Hematopoietic multipotent progenitor cell treated with erythropoietin and hydrocortisone succinate and interleukin-3 and kit ligand, for 15 days (in vitro differentiated cells): ENCODE measurements at regions not wholly inside any gene's neighbourhood (a gene's known extent, or its start where the extent isn't known, plus 50 kb on each side); places are given as distances from the start of the nearest gene placed in this dataset.

ENCODE experiments used
- DNase-seq: peaks from one replicate; pipeline ENCODE4 v3.0.0-alpha.2; 2015; ENCODE audit warnings: low spot score

DNA sequence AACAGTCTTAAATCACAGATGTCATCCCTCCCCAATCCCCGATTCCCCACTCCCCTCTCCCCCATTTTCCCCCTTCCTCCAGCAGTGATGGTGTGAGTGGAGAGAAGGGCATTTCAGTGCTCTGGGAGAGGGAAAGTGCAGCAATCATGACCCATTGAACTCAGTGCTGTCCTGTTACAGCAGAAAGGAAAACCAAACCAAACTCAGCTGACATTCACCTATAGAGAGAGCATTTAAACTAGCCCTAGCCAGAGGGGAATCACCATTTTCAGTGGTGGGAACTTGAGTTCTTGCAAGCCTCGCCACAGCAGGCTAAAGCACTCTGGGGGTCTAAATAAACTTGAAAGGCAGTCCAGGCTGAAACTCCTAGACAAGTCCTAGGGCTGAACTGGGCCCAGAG, 129.9 kb upstream of the COL21A1 start:
- no peak for DNase-seq

DNA sequence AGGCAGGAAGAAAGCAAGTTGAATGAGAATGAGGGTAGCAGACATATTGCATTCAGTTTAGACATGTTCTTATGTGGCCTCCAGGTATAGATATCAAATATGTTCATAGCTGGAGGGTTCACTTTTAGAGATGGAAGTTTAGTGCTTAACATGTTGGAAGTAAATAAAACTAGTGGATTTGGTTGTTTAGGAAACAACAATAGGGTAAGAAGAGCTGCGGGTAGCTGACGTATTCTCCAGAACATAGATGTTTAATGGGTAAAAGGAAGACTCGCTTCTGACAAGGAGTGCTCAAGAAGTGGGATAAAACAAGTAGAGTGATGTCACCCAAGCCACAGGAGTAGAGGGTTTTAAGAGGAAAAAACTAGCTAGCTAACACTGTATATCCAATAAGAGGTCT, 128.4 kb upstream of the COL21A1 start:
- no peak for DNase-seq

DNA sequence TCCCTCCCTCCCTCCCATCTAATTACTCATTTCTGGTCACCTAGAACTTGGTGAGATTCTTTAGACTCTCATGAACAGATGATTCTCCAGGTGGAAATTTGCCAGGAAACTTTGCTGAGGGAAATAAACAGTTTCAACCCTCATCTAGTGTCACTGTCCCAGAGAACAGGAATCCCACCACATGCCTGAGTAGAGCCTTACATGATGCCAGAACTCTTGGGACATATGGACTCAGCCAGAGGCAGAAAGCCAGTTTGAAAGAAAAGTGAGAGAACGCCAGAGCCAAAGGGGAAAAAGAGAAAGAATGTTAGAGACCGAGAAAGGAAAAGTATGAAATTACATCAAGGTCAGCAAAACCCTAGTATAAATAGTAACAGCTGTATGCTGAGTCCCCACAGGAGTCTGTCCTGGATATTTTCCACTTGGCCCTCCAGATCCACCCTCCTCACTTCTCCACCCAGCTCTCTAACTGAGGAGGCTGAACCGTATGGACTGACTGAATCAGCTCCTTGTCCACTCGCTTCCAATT, 127.5 kb upstream of the COL21A1 start:
- no peak for DNase-seq

GRCh38 chr6:56372406-56372995, 125.1 kb upstream of the COL21A1 start:
- no peak for DNase-seq

DNA sequence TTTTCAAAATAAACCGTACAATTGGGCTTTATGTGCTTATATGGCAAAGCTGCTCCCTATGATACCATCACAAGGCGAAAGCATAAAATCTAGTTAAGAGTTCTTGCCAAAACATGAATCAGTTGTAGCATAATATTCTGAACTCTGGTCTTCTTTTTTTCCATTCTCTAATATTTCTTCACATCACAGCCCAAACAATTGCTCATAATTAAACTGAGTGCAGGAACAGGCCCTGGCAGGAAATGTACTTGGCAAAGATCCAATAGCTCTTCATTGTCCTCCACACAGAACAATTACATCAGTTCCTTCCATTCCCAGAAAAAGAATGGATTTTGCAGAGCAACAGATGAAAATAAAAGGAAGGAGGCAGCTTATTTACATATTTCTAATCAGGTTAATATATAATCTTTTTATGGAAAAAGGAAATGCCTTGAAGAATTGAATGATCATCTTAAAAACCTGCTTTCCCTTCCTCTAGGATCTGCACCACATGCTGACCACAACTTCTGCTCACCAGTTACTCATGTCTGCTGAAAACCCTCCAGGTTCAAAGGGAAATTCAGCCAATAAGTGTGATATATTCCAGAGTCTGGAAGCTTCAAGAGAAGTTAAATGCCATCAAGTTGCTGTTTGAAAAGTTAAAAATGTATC, 123.3 kb upstream of the COL21A1 start:
- no peak for DNase-seq

DNA sequence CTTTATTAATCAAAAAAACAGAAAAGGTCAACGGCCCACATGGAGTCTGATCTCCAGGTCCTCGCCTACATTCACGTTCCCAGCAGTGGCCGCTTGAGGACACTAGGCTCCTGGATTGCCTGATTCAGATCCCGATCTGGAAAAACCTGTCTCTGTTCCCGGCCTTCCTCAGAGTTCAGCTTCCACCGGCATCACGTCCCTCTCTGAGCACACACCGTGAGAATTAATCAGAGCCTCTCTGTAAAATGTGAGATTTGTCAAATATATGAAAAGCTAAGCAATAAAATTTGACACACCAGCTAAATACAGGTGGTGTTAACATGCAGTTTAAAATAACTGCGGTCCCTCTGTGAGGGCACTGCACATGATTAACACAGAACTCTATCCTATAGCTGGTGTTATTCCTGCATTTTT, 122.8 kb upstream of the COL21A1 start:
- no peak for DNase-seq

DNA sequence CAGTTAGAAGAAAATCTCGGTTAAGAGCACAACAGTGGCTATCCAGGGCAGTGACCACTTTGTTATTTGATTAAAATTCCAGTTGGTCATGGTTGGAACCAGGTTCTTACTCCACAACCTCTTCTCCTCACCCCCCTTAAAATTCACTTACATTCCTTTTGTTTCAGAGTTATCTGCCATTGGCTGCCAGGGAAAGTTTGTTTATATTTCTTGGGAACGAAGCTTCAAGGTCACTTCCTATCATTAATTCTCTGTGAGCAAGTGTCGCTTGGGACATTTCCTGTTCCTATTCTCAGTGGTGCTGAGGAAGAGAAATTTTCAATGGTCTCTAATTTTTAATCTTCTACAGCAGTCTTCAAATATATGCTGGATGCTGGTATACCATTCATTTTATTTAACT, 121.1 kb upstream of the COL21A1 start:
- DNase-seq, result no peak

- DNase-seq, result no peak
These were observed 118.9 kb upstream of the COL21A1 start for GRCh38 chr6:56366141-56366852.

- no peak for DNase-seq
These were observed 117.5 kb upstream of the COL21A1 start for GRCh38 chr6:56364827-56365339.

GRCh38 chr6:56364431-56364826, 117.0 kb upstream of the COL21A1 start:
- DNase-seq, result no peak

- DNase-seq, result no peak
These were observed 116.5 kb upstream of the COL21A1 start for GRCh38 chr6:56363796-56364430.

DNA sequence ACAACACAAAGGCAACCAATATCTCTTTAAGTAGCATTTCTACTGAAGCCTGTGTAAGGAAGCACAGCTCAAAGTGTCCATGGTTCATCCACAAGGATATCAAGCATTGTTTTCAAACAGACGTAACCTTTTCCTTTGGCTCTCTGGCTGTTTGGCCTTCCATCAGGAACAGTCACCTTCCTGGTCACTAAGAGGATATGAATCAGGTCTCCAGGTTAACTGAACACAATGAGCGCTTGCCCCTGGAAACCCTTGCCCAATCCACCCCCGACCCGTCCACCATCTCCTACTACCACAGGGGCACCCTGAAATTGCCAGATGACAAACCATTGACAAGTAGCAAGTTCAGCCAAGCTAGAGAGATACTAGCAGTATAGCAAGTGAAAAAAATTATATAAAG, 114.4 kb upstream of the COL21A1 start:
- DNase-seq, result no peak

DNA sequence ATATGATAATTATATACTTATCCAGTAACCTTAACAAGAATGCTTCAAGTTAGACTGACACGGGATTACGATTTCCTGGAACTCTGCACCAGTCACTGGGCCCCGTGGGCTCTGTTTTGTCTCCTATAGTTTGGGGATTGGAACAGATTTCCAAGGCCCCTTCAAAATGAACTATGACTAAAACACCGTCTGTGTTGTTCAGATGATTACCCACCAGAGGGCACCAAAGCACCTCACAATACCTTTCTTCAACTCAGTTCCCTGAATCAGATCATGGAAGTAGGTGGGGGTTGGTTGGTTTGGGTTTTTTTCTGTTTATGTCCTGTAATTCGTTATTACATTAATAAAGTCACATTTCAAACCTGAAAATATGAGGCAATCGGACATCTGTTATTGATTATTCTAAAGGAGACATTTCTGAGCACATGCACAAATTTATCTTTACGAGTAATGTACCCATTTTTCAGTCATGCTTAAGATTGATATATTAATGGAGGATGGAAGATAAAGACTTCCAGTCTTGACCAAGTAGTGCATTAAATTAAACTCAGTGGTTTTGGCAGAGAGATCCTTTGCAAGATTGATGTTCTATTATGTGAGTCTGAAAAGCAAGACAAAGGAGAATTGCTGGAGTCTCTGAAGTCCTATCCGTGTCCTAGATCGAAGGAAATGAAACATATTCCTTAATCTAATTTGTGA, 112.0 kb upstream of the COL21A1 start:
- DNase-seq, result peak; percentile 65

DNA sequence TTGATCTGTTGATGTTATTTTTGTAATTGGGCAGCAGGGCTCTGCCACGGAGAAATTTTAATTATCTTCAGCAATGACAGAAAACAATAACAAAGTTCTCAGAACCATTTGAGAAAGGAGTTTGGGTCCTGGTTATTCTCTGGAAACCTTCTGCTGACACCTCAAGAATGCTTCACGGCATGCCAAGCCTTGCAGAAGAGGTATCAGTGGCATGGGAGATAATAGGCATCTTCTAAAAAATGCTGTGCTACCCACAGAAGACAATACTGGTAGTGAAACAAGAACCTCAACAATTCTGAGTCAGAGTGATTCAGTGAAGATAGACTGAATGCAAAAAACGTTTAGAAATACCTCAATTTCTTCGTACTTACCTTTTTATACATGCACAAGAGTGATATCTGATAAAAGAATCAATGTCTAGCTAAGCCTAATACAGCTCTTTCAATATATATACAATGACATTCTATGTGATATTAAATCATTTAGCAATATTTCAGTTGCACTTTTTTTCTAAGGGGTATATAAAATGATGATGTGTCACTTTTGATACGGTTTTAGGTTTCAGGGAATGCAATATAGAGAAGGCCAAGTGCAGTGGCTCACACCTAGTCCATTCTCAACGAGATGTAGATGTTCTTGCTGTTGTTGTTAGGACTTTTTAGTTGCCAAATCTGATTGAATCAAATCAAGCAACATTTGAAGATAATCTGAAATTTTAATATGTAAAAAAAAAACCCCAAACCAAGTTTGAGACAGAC, 110.4 kb upstream of the COL21A1 start:
- DNase-seq, result no peak

DNA sequence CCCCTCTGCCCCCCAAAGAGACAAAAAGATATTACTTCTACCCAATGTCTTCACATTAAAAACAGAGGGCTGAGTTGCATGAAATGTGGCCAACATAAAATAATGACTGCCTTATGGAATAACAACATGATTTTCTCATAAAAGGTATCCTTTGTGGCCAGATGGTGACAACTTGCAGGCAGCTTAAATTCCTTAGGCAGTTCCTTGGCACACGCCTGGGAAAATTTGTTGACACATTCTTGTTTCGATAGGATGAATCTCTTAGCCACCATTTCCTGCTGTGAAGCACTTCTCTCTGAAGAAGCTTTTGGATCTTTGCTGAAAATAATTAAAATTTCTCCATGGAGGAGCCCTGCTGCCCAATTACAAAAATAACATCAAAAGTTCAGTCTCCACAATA, 109.0 kb upstream of the COL21A1 start:
- DNase-seq, result no peak

- no peak for DNase-seq
These were observed 106.5 kb upstream of the COL21A1 start for GRCh38 chr6:56353860-56354259.

DNA sequence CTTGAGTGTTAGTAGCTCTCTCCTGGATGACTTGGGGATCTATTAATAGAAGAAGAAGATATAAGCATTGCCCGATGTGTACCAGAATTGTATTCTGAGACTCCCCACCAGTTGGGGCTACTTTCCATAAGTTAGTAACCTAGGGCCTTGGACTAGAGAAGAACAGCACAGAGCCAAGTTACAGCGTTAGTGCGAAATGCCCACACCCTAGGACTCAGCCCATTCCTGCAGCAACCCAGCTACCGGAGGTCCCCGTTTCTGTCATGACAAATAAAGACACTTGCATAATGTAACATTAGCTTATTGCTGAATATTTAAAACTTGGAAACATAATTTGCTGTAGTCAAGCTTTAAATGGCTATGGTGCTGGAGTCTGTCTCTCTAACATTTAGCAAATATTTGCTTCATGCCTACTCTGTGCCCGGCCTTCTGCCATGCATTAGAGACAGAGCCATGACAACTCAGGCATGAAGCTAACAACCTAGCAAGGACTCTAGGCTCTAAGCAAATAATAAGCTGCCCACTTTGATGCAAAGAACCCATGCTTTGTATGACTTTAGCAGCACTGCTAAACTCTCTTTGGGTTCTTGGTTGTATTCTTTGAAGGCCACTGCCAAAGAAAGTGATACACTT, 103.4 kb upstream of the COL21A1 start:
- DNase-seq, result no peak

DNA sequence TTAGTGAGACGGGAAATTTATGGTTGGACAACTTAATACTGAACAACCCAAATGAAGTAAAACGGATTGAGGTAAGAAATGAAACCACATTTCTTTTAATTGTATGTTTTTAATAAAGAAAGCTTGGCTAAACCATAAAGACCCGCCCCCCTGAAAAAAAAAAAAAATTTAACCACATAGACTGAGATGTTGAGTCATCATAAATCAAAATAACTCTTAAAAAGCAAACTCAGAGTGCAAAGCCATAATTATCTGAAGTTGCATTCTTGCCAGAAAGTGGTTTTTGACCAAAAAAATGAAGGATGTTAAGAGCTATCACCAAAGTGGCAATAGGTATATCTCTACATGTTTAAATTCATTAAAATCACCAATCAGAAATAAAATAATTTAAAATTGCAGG, 101.8 kb upstream of the COL21A1 start:
- DNase-seq, result no peak

- no peak for DNase-seq
These were observed 101.2 kb upstream of the COL21A1 start for GRCh38 chr6:56348578-56348977.

- DNase-seq, result no peak
These were observed 100.1 kb upstream of the COL21A1 start for GRCh38 chr6:56347526-56347925.

DNA sequence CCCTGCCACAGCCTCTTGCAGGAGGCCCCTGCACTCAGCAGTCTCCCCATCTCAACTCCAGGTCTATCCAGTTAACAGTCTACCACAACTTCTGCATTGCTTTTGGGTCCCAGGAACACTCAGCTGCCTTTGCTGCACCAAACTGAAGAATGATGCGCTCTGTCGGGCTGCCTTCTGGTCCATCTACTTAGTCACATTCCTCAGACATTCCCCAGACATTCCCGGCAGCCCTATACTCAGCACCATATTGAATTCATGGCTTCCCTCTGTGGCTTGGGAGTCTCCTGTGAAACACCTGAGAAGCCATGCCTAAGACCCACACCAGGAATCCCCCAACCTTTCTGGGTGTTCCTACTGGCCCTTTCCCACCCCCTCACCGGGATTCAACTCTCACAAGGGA, 99.6 kb upstream of the COL21A1 start:
- no peak for DNase-seq
